Vagina (tissue), 2 donors: ENCODE measurements at regions not wholly inside any gene's neighbourhood (a gene's known extent, or its start where the extent isn't known, plus 50 kb on each side); places are given as distances from the start of the nearest gene placed in this dataset.

ENCODE experiments used
- CTCF ChIP-seq, 3 experiments: fragments of 450-650 bp in 2 of 3; fragments of 200-600 bp in 1 of 3; sonication (generic) in 1 of 3; IDR thresholded peaks; one replicate each; pipeline ENCODE4 v1.5.1; 2017 to 2019; ENCODE audit warnings: antibody characterized with exemption in 3 of 3, mild to moderate bottlenecking in 2 of 3, moderate library complexity in 2 of 3
- POLR2A ChIP-seq, 2 donors: fragments of 450-650 bp; IDR thresholded peaks; one replicate each; pipeline ENCODE4 v1.6.1; 2017; ENCODE audit warnings: antibody characterized with exemption in 2 of 2, mild to moderate bottlenecking in 2 of 2, moderate library complexity in 2 of 2
- POLR2AphosphoS5 ChIP-seq, 2 donors: sonication (generic); formaldehyde crosslinking; IDR thresholded peaks; one replicate each; pipeline ENCODE4 v1.9.0; 2017; ENCODE audit warnings: antibody characterized with exemption in 2 of 2, mild to moderate bottlenecking in 2 of 2, low read depth in 1 of 2; ENCODE audit not compliant: insufficient read depth in 1 of 2

GRCh38 chr12:88953029-88953586 is 372.8 kb upstream of the KITLG start:
- TF ChIP-seq POLR2A (IDR thresholded peaks at IDR 0.05): no peak
- no peak for TF ChIP-seq POLR2AphosphoS5 (IDR thresholded peaks at IDR 0.05; ENCODE audit: insufficient read depth in 1 of 2, low read depth in 1 of 2)
- no peak for TF ChIP-seq CTCF (IDR thresholded peaks at IDR 0.05)
